ENCODE measurements at regions not wholly inside any gene's neighbourhood (a gene's known extent, or its start where the extent isn't known, plus 50 kb on each side); places are given as distances from the start of the nearest gene placed in this dataset.
"Not testable (repeated sequence)": the region's sequence is repeated elsewhere in the genome, so short reads cannot be mapped to it uniquely, and the experiment has no call there.

- WGBS, result 84% methylated on average over 2 of the region's 2 CpGs
- no peaks in the 10 kb centered on the region for H3K36me3 ChIP-seq
Observed at GRCh38 chr18:22752014-22752413, 181.1 kb upstream of the RBBP8 start.

DNA sequence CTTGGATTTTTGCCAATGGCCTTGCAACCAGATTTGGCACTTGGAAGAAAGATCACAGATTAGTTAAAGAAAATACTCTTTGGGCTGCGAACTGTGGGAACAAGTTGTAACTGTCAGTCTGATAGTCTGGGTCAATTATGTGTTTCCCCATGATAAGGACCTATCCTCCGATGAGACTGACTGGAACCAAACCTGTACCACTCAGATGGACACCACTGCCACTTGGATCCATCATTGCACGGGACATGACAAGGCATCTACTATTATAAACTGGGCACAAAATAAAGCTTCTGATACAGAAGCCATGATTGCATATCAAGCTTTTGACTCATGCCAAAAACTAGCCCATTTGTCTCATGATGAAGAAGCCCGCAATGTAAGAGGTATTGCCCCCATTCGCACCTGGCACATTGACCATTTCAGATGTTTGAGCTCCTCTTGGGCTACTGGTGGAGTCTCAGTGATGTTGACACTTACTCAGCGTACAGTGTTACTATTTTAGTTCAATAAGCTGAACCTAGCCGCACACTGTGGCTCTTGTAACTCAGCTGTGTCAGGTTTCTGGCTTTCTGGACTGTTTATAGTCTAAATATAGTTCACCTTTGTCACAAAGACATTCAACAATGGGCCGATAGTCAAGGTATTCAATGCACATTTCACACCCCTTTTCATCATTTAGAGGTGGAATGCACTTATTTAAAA lies 179.8 kb upstream of the RBBP8 start:
- Histone ChIP-seq H3K36me3 (no peaks in the 10 kb centered on the region), H3K4me3 (no peak overlapping the region), H3K27ac (replicated peaks in 1 of 4) (no peak overlapping the region), H3K27me3 (no peaks in the 10 kb centered on the region), H3K9me3 (no peaks in the 10 kb centered on the region), H3K4me1 (peaks cover 6 to 13% (median 8%) of the 10 kb centered on the region in 4 donors)
- intact Hi-C loops (cut with DNase I), result no loop called here
- no peak for DNase-seq (ENCODE audit: extremely low spot score)
- TF ChIP-seq POLR2A (IDR thresholded peaks at IDR 0.05; ENCODE audit: low read depth), result no peak
- no peak for TF ChIP-seq EP300 (IDR thresholded peaks at IDR 0.05)
- TF ChIP-seq, protein P1, sequence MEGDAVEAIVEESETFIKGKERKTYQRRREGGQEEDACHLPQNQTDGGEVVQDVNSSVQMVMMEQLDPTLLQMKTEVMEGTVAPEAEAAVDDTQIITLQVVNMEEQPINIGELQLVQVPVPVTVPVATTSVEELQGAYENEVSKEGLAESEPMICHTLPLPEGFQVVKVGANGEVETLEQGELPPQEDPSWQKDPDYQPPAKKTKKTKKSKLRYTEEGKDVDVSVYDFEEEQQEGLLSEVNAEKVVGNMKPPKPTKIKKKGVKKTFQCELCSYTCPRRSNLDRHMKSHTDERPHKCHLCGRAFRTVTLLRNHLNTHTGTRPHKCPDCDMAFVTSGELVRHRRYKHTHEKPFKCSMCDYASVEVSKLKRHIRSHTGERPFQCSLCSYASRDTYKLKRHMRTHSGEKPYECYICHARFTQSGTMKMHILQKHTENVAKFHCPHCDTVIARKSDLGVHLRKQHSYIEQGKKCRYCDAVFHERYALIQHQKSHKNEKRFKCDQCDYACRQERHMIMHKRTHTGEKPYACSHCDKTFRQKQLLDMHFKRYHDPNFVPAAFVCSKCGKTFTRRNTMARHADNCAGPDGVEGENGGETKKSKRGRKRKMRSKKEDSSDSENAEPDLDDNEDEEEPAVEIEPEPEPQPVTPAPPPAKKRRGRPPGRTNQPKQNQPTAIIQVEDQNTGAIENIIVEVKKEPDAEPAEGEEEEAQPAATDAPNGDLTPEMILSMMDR (IDR thresholded peaks at IDR 0.05), result no peak
- WGBS, result 44% methylated on average over 8 of the region's 8 CpGs

More at GRCh38 chr18:22752014-22752413, 181.1 kb upstream of the RBBP8 start:
- Histone ChIP-seq H3K27me3 (no peaks in the 10 kb centered on the region), H3K9me3 (no peaks in the 10 kb centered on the region), H3K4me1 (peaks cover 6 to 13% (median 8%) of the 10 kb centered on the region in 4 donors), H3K4me3 (no peak overlapping the region), H3K27ac (replicated peaks in 1 of 4) (no peak overlapping the region)
- intact Hi-C loops (cut with DNase I), result no loop called here
- no peak for DNase-seq (ENCODE audit: extremely low spot score)
- TF ChIP-seq POLR2AphosphoS5 (IDR thresholded peaks at IDR 0.05) (no peak), POLR2A (IDR thresholded peaks at IDR 0.05; ENCODE audit: low read depth) (no peak), EP300 (IDR thresholded peaks at IDR 0.05) (no peak)
- TF ChIP-seq, protein P1 (IDR thresholded peaks at IDR 0.05), result no peak

DNA sequence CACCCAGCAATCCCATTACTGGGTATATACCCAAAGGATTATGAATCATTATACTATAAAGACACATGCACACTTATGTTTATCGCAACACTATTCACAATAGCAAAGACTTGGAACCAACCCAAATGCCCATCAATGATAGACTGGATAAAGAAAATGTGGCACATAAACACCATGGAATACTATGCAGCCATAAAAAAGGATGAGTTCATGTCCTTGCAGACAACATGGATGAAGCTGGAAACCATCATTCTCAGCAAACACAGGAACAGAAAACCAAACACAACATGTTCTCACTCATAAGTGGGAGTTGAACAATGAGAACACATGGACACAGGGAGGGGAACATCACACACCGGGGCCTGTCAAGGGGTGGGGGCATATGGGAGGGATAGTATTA lies 169.1 kb upstream of the RBBP8 start:
- WGBS, result 95% methylated on average over 2 of the region's 2 CpGs
- H3K4me3 ChIP-seq; DNase-seq (ENCODE audit: extremely low spot score); H3K27me3 ChIP-seq; intact Hi-C loops (cut with DNase I); H3K9me3 ChIP-seq; H3K27ac ChIP-seq (replicated peaks in 1 of 4); H3K36me3 ChIP-seq: not testable (repeated sequence)
- H3K4me1 ChIP-seq, result peaks cover 0 to 12% (median 7%) of the 10 kb centered on the region in 4 donors

DNA sequence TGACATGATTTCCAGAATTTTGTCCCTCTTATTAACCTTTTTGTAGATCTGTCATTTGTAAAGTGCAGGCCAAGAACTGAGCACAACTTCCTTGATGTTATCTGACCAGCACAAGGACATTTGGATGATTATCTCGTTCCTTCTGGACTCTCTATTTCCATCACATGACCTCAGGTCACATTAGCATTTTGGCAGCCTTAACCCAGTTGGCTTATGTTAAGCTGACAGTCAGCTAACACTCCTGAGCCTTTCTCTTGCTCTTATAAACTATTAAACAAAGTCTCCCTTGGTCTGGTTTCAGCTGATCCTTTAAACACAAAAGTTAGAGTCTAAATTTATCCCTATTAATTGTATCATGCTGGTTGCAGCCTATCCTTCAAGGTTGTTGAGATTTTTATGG lies 167.2 kb upstream of the RBBP8 start:
- Histone ChIP-seq H3K4me1 (peaks cover 0 to 12% (median 7%) of the 10 kb centered on the region in 4 donors), H3K36me3 (no peaks in the 10 kb centered on the region), H3K4me3 (no peak overlapping the region), H3K27me3 (no peaks in the 10 kb centered on the region), H3K9me3 (no peaks in the 10 kb centered on the region), H3K27ac (replicated peaks in 1 of 4) (peak overlapping the region in 2 of 4 donors; percentile 0 to 36)
- DNase-seq (ENCODE audit: extremely low spot score), result no peak
- intact Hi-C loops (cut with DNase I), result no loop called here
- 33% methylated on average over 1 of the region's 1 CpG for WGBS
- TF ChIP-seq POLR2AphosphoS5 (IDR thresholded peaks at IDR 0.05), result peak in 1 of 2 donors; percentile 44
- TF ChIP-seq, protein P1 (IDR thresholded peaks at IDR 0.05), result no peak

DNA sequence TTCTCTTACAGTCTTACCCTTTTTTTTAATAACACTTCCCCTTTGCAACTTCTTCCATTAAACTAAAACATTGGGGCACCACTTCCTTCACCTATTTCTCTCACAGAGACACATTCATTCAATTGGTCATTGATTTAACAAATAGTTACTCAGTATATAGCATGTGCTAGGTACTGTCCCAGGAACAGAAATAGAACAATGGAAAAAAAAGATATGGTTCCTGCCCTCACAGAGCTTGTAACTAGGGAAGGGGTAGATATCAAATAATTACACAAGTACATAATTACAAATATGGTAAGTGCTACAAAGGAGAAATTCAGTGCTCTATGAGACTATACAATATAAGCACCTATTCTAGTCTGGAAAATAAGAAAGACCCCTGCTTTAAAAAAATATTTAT lies 165.5 kb upstream of the RBBP8 start:
- no peak for DNase-seq (ENCODE audit: extremely low spot score)
- H3K27me3 ChIP-seq, result no peaks in the 10 kb centered on the region
- H3K9me3 ChIP-seq, result no peaks in the 10 kb centered on the region
- TF ChIP-seq, protein P1 (IDR thresholded peaks at IDR 0.05), result no peak
- TF ChIP-seq EP300 (IDR thresholded peaks at IDR 0.05) (no peak), POLR2AphosphoS5 (IDR thresholded peaks at IDR 0.05) (no peak), POLR2A (IDR thresholded peaks at IDR 0.05; ENCODE audit: low read depth) (no peak)
- intact Hi-C loops (cut with DNase I), result no loop called here
- no peak overlapping the region for H3K27ac ChIP-seq (replicated peaks in 1 of 4)
- no peak overlapping the region for H3K4me3 ChIP-seq
- peaks cover 0 to 12% (median 7%) of the 10 kb centered on the region in 4 donors for H3K4me1 ChIP-seq
- H3K36me3 ChIP-seq, result no peaks in the 10 kb centered on the region
